Hematopoietic multipotent progenitor cell treated with erythropoietin and hydrocortisone succinate and interleukin-3 and kit ligand, for 17 days (in vitro differentiated cells): ENCODE measurements at regions not wholly inside any gene's neighbourhood (a gene's known extent, or its start where the extent isn't known, plus 50 kb on each side); places are given as distances from the start of the nearest gene placed in this dataset.

ENCODE experiments used
- DNase-seq: peaks from one replicate; pipeline ENCODE4 v3.0.0-alpha.2; 2015; ENCODE audit warnings: low spot score

DNA sequence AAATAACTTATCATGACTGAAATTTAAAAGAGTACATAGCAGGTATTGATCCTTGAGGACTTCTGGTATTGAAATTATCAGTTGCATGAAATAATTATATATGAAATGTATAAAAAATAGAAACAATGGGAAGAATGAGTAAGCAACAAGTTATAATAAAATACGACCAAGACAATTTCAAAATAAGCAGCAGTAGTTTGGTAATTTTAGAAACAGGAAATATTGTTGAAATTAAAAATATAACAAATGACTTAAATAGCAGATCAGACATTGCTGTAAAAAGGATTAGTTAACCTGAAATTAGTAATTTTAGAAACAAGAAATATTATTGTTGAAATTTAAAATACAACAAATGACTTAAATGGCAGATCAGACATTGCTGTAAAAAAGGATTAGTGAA lies 152.3 kb downstream of the BTC start:
- DNase-seq, result no peak

DNA sequence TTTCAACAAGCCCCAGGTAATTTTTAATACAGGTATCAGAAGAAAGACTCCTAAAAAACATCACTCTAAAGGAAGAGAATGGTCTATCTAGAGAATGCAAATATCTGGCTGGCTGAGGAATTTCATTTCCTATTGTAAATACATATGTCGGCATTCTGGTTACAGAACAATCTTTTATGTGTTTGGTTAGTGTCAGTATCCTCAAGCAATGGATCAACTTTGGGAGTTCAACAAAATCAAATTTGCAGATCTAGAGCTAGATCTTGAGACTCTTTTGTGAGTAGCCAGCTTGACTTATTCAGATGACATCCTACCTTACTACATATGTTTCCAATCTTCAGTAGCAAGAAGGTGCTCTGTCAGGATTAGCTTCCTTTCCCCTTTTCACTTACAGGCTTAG lies 145.1 kb downstream of the BTC start:
- no peak for DNase-seq

DNA sequence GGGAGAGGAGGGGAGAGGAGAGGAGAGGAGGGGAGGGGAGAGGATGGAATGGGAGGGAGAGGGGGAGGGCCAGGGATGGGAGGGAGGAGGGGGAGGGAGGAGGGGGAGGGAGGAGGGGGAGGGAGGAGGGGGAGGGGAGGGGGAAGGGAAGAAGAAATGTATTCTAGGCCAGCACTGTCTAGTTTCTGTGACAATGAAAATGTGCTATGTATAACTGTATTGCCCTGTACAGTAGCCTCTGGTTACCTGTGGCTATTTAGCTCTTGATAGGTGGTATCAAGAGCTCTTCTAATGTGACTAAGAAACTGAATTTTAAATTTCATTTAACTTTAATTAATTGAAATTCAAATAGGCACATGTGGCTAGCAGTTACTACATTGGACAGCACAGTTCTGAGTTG lies 143.1 kb downstream of the BTC start:
- no peak for DNase-seq

DNA sequence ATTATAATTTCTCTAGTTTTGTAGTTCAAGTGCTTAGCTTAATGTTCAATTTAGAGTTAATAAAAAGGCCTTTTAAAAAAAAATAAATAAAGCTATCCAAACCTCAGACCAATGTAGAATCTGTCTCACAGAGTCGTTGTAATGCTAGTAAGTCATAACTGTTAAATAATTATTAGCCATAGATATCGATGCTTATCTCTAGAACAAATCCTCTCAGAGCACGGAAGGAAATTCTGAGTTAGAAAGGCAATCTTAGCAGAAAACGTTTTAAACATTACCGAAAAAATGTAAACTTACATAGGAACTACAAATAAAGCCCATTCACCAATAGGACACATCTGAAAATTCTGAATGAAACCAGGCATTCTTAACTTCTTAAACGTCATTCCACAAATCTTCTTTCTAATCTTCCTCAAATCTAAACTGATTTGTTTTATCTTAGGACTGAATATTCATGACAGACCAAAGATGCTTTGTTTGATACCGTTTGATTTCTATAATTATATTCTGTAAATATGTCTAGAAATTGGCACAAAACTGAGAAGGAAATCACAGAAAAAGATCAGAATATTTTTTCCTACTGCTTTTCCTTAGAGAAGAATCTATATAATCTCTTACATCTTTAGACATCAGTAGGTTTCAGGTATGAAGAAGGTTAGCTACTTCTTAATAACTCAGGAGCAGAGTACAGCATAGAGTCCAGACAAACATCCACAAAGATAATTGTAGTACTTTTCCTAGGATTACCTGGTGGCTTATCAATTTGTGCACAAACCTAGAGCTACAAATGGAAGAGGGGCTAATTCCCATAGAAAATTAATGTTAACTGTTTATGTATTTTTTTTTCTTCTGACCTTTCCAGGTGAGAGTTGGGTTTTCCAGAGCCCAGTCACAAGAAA lies 140.7 kb downstream of the BTC start:
- DNase-seq, result no peak

DNA sequence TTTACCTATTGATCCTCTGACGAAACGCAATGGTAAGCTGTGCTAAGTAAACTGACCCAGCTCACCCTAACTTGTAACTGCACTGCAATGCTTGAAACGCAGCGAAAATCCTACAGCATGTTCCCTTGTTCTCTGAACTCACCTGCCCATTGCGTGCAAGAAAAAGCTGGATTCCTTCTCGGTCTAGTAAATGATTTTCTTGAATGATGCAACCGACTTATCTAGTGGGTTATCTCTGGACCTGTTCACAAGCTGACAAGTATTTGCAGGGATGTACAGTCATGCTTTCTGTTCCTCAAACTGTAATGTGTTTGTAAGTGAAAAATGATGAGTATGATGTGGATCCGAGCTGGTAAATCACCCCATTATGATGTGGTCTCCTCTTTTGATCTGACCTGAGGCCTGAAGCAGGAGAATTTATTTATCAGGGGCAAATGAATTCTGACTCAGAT lies 140.1 kb downstream of the BTC start:
- DNase-seq, result no peak

DNA sequence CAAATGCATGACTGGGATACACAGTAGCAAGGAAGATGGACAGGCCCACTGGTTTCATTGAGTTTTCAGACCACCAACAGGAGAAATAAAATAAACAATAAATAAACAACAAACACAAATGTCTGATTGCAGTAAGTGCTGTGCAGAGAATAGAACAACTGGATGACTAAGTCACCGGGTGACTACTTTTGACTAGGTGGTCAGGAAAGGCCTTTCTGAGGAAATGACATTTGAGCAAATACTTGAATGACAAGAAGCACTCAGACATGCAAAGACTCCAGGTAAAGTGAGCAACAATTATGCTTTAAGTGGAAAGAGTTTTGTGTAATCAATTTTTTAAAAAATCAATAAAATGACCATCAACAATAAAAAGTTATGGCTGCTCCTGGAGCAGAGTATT lies 137.7 kb downstream of the BTC start:
- DNase-seq, result no peak

DNA sequence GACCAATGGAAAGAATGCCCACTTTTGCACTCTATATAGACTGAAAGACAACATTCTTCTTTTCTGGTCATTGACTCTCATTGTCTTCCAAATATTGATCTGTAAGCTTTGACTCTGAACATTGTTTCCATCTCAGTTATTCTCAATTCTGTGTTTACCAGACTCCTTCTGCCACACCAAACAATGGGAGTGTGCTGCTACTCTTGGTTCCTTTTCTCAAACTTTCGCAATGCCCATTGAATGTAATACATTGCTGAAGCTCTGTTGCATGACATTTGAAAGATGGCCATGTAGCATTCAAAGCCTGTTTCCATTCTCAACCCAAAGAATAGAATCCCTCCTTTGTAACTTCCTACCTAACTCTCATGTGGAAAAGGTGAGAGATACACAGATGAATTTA lies 136.2 kb downstream of the BTC start:
- no peak for DNase-seq

DNA sequence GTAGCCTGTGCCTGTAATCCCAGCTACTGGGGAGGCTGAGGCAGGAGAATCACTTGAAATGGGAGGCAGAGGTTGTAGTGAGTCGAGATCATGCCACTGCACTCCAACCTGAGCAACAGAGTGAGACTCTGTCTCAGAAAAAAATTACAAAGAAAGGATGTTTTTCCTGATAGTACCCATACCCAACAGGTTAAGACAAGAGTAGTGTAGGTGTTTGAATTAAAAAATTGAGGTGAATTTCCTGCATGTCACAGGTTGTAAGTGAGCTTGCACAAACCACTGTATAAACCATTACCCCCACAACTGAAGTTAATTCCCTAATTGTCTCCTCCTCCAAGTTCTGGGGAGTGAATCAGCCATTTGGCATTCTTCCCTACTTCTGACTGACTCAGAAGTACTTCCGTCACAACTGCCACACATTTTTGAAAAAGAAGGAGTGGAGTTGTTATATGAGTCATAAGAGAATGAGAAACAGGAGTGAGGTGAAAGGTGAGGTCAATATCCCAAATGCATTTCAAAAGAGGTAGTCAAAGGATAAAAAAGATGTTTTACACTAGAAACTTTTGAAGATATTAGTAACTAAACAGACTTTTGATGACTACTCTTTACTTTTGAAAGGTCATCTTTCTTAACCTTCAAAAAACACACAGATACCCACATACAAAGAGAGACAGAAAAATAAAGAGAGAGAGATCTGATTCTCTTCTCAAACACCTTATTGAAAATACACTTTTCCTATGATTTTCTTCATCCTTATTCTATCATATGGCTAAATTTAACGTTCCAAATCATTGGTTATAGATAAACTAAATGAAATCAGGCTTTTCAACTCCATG lies 134.5 kb downstream of the BTC start:
- DNase-seq, result no peak

DNA sequence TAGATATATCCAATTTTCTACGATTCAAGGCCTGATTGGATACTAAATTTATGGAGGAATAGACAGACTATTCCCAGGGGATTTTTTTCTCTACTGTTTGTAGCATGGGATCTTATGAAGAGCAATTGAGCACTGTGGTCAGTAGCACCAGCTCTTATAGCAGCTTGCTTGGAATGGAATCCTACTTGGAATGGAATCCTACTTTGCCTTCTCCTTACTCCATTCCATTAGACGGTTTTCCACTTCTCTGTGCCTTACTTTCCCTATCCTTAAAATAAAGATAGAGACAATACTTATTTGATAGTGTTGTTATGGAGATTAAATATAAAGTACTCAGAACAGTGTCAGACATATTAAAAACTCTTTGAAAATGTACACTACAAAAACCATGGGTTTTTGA lies 133.5 kb downstream of the BTC start:
- DNase-seq, result no peak

DNA sequence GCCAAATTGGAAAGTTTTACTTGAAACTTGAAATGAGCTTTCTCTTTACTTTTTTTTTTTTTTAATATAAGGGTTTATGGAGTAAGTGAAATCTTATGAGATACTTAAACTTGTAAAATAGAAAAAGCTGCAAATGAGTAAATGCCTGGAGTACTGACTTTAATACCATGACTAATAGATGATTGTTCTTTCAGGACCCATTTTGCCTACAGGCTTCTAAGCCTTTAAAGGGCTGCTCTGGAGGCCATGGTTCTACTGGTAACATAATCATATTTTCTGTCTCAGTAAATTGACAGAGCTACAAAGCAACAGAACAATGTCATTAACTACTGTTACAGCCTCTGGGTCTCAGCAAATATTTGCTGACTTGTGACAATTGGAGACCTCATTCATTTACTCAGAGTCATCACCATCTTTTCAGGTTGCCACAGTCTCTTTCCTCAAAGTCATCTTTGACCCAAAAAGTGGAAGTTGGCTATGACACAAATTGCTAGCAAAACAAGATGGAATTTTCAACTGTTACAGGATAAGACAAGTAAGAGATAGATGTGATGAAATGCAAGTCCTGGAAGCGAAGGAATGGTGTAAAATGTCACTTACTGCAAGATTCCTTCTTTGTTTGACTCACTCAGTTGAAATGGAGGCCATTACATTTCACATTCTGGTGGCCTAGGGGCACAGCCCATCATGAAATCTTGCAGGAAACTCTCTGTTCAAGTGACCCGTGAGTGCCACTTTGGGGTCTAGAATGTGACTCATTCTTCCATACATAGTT lies 132.7 kb downstream of the BTC start:
- DNase-seq, result no peak

DNA sequence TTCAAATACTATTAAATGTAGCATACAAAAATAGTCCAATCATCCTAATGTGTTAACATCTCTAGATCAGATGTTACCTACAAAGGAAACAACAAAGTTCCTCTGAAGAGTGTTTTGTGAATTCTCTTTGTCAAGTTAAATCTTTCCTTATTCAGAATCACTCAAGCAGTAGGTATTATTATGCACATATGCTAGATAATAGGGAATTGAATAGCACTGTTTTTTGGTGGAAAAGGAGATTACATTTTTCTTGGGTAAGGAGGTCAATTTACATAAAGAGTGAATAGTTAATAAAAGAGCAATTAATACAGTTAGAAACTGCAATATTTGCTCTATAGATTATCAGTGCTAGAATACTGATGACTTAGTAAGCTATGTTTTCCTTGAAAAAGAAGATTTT lies 130.7 kb downstream of the BTC start:
- DNase-seq, result no peak

DNA sequence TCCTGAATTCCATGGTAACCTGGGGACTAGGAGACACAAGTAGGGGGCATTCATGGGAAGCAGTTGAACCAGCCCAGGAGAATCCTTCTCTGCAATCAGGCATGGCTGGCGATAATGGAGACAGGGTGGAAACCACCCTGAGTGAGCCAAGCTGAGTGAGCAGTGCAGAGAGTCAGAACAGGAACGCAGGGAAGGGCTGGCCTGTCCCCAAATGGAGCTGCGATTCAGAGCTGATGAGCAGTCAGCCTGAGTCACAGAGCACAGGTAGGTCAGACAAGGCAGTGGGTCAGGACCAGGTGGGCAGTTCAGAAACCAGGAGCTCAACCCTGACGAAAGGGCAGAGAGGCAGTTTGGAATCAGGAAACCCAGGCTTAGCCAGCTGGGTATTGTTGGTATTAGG lies 129.0 kb downstream of the BTC start:
- no peak for DNase-seq

DNA sequence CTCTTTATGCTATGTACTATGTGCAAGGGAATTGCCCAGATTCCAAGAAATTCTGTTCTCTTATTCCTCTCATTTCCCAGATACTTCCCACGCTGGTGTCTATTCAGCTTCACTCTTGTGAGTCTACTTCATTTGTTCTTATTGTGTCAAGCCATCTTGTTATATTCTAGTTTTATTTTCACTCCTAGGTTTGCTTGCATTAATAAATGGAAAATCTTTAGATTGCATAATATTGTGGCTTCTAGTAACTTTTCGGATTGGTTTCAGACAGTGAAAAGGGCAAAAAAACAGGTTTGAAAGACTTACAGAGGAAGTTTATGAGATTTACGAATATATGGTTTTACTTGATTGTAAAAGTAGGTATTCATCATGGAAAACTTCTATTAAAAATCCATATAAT lies 128.4 kb downstream of the BTC start:
- no peak for DNase-seq

DNA sequence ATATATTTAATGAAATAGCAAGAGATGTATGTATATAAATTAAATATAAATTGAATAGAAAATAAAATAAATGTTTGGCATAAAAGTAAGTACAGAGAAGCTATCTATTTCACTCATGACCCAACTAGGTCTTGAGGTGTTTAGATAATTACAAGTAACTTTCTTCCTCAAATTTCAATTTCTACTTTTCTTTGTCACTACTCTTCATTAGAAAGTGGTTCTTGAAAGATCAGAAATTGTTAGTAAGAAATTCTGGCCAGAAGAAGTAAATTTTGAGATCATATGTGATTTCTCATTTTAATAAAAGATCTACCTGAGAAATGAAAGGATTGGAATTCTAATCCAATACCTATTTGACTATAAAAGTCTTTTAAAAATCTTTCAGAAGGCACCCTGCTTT lies 126.9 kb downstream of the BTC start:
- DNase-seq, result no peak

DNA sequence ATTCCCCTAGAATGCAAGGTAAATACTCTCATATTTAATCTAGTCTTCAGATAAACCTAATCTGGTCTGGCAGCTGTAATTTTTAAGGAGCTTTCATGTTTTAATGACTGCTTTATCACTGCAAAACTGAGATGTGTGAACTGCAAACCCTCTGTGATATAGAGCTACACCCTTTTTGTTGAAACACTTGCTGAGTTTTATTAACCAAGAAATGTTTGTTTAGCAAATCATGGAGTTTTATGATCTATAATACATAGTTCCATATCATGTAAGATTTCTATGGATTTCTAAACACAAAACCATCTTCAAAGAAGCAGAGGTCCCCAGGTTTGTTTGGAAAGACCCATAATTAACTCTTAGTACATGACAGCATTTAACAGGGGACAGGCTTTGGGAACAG lies 126.4 kb downstream of the BTC start:
- no peak for DNase-seq

DNA sequence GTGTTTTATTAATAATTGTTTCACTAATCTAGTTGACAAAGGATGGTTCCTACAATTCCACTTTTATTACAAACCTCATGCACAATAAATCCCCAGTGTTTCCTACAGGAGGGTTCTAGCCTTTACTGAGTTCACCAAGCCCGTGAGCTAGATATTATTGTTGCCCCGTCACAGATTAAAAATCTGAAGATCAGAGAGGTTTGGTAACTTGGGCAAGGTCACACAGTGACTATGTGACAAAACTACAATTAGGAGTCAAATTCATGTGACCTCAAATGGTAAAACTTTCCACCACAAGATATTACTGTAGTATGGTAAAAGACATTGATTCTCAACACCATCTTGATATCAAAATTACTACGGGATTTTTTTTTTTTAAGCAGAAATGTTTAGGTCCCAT lies 124.6 kb downstream of the BTC start:
- no peak for DNase-seq

DNA sequence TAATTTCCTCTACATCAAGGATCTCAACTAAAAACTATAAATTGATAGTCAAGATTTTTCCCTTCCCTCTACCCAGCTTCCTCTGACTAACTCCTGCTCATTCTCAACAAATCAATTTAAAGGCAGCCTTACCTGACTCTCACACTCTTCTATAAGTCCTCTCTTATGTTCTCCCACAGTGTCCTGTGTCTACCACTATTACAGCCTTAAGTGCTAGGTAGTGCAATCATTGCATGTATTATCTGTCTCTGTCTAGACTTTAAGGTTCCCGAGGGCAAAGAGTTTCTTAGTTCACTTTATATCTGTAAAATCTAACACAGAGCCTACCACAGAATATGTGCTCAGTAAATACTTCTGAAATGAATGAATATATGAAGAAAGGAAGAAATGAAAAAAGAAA lies 123.7 kb downstream of the BTC start:
- no peak for DNase-seq

DNA sequence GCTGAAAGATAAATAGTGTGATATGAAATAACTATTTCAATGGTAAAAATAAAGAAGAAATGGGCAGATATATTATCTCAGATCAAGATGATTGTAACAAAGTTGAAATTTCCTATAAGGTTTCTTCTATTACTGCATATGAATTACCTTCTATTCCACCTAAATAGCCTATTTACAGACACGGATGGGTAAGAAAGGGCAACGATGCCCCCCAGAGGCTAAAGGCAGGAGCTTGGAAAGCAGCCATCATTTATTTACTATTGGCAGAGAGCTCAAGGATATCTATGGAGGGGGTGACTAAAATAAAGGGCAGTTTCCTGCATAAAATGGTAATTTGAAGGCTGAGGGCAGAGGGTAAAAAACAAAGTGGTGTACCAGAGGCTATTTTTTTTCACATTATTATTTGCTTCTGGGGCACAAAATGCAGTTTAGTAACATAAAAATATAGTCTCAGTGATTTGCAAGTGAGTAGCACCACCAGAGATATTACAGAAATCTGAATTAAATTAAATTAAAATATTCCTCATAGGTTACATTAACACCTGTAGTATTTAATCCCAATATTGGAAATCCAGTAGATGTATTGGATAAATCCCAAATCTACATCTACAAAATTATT lies 123.1 kb downstream of the BTC start:
- DNase-seq, result peak; percentile 22

DNA sequence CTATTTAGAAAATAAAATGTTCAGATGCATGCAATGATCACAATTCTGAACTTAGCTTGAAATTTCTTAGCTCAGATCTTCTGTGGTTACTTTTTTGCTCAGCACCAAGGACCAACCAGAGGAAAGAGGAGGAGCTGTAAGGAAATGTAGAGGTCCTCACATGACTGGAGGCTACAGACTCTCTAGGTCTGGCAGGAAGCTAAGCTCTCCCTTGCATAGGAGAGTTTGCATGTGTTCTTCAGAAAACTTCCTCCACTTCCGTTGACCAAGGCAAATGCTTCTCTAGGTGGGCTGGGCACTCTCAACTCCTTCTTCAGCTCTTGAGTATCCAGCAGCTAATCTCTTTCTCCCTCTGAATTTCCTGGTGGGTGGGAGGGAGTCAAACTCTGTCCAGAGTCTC lies 119.6 kb downstream of the BTC start:
- no peak for DNase-seq

DNA sequence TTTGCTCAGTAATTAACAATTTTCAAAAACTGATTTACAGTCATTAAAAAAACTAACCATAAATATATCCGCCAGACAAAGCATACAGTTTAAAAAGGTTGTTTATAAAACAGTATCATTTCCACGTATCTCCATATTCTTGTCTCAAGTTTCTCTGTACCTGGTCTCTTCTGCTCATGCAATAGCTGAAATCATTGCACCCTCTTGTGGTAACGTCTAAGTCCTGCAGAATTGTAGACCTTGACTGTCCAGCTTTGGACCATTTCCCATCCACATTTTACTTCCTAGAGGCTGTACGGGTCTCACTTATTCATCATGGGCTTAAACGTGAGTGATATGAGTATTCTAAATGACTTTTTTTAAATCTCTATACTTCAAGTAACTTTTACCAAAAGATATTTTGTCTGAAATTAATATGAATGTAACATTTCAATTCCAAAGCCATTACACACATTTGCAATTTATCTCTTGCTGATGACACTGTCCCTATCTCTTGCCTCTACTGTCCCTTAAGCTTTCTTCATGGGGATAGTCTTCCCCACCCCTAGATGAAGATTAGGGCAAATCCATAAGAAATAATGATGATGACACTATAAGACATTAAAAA lies 118.5 kb downstream of the BTC start:
- peak; percentile 24 for DNase-seq

DNA sequence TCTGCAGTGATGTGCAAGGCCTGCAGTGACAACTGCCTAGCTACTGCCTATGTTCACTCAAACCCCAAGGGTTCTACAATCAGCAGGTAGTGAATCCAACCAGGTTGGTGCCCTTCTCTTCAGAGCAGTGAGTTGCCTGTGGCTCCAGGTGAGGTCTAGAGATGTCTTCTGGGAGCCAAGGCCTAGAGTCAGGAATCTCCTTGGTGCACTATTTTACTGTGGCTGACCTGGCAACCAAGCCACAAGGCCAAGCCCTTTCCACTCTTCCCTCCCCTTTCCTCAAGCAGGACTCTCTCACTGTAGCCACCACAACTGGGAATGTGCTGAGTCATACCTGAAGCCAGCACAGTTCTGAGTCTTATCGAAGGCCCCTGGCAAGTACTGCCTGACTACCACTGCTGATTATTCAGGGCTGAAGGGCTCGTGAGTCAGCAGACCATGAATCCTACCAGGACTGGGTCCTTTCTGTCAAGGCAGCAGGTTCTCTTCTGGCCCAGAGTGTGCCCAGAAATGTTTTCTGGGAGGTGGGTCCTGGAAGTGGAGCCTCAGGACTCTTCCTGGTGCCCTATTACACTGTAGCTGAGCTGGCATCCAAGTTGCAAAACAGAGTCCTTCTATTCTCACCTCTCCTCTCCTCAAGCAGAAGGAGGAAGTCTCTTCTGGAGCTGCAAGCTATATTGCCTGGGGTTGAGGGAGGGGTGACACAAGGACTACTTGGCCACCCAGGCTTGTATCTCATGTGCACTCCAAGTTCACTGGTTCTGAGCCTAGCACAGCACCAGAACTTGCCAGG lies 111.6 kb downstream of the BTC start:
- DNase-seq, result peak; percentile 63
